CD4-positive, alpha-beta T cell (primary cell): ENCODE measurements at regions not wholly inside any gene's neighbourhood (a gene's known extent, or its start where the extent isn't known, plus 50 kb on each side); places are given as distances from the start of the nearest gene placed in this dataset.

Experiments
- ATAC-seq: fragments of 200-7000 bp; cut with Tn5 transposase; one replicate; pipeline ENCODE4 v1.10.0; 2022; ENCODE audit warnings: mild to moderate bottlenecking; ENCODE audit not compliant: poor library complexity
- CTCF ChIA-PET: fragments of 350-600 bp; sonication (Branson Sonifier 250); formaldehyde crosslinking; loops from one replicate; lab custom pipeline; 2021; ENCODE audit warnings: antibody characterized with exemption, inconsistent platforms; lab: Charles Lee
- POLR2A ChIA-PET: fragments of 350-600 bp; sonication (Branson Sonifier 250); formaldehyde crosslinking; loops from one replicate; lab custom pipeline; 2021; ENCODE audit warnings: antibody characterized with exemption, inconsistent platforms; lab: Charles Lee
- DNase-seq, 14 experiments: peaks; one replicate each; pipeline ENCODE4 v3.0.0-alpha.2; 2013 to 2020; ENCODE audit warnings: mixed read lengths in 2 of 14
- H3K27ac ChIP-seq, 2 donors: one replicate each; pipeline versions ENCODE4 v1.5.1 to v1.7.0; 2013; ENCODE audit warnings: low read length in 2 of 2, low read depth in 1 of 2, mild to moderate bottlenecking in 1 of 2
- H3K27me3 ChIP-seq, 2 experiments: 1 replicate in 1 of 2; 2 replicates in 1 of 2; pipeline versions ENCODE4 v1.6.1 to v1.7.0; 2013; ENCODE audit warnings: low read length in 2 of 2, control low read depth in 1 of 2, mild to moderate bottlenecking in 1 of 2, moderate library complexity in 1 of 2; ENCODE audit not compliant: insufficient read depth in 2 of 2, control insufficient read depth in 1 of 2
- H3K36me3 ChIP-seq: one replicate; pipeline ENCODE4 v1.6.1; 2013; ENCODE audit warnings: low read length, control low read depth; ENCODE audit not compliant: insufficient read depth
- H3K4me1 ChIP-seq: one replicate; pipeline ENCODE4 v1.6.1; 2013; ENCODE audit warnings: low read length, control low read depth; ENCODE audit not compliant: insufficient read depth
- H3K4me3 ChIP-seq: one replicate; pipeline ENCODE4 v1.5.1; 2013; ENCODE audit warnings: mild to moderate bottlenecking, low read length, moderate library complexity
- H3K9me3 ChIP-seq, 2 experiments: 1 replicate in 1 of 2; 2 replicates in 1 of 2; pipeline versions ENCODE4 v1.6.1 to v1.7.0; 2013; ENCODE audit warnings: low read length in 2 of 2, mild to moderate bottlenecking in 2 of 2, control low read depth in 1 of 2, moderate library complexity in 1 of 2; ENCODE audit not compliant: control insufficient read depth in 1 of 2, insufficient read depth in 1 of 2
- H3K27ac Mint-ChIP-seq: one replicate; pipeline ENCODE4 v1.8.0; 2020; ENCODE audit warnings: mixed read lengths
- H3K27me3 Mint-ChIP-seq: one replicate; pipeline ENCODE4 v1.8.0; 2021; ENCODE audit warnings: mixed read lengths
- H3K36me3 Mint-ChIP-seq: one replicate; pipeline ENCODE4 v1.8.0; 2021; ENCODE audit warnings: low read depth, mixed read lengths
- H3K4me1 Mint-ChIP-seq: one replicate; pipeline ENCODE4 v1.8.0; 2021; ENCODE audit warnings: low read depth, mixed read lengths
- H3K4me3 Mint-ChIP-seq: one replicate; pipeline ENCODE4 v1.8.0; 2020; ENCODE audit warnings: mild to moderate bottlenecking, mixed read lengths
- H3K9me3 Mint-ChIP-seq: one replicate; pipeline ENCODE4 v1.8.0; 2020; ENCODE audit warnings: mixed read lengths
- CTCF ChIP-seq: fragments of 200-600 bp; IDR thresholded peaks from one replicate; pipeline ENCODE4 v1.8.0; 2022; ENCODE audit warnings: antibody characterized with exemption, mild to moderate bottlenecking
- intact Hi-C, 2 experiments: fragments of 100-400 bp; cut with DNase I in 1 of 2; cut with micrococcal nuclease in 1 of 2; formaldehyde crosslinking; loops; one replicate each; pipeline versions ENCODE4 v1.15.1 to v1.9.0; 2023 to 2025; cut with DNase I, micrococcal nuclease

GRCh38 chr4:137206781-137207180 lies 325.5 kb downstream of the PCDH18 start:
- H3K27me3 Mint-ChIP-seq = no peaks in the 10 kb centered on the region
- H3K4me1 Mint-ChIP-seq = no peaks in the 10 kb centered on the region
- H3K27ac Mint-ChIP-seq = no peak overlapping the region
- ChIA-PET CTCF (no interaction called here), POLR2A (no interaction called here)
- TF ChIP-seq CTCF = no peak
- Histone ChIP-seq H3K4me3 (no peak overlapping the region), H3K4me1 (no peaks in the 10 kb centered on the region), H3K27me3 (no peaks in the 10 kb centered on the region), H3K9me3 (no peaks in the 10 kb centered on the region), H3K36me3 (no peaks in the 10 kb centered on the region), H3K27ac (no peak overlapping the region)
- H3K9me3 Mint-ChIP-seq = peaks cover 8% of the 10 kb centered on the region
- no peaks in the 10 kb centered on the region for H3K36me3 Mint-ChIP-seq
- DNase-seq = no peak
- intact Hi-C loops = no loop called here
- no peak overlapping the region for H3K4me3 Mint-ChIP-seq
- no peak for ATAC-seq

- intact Hi-C loops = no loop called here
- H3K4me3 Mint-ChIP-seq = no peak overlapping the region
- no peaks in the 10 kb centered on the region for H3K4me1 Mint-ChIP-seq
- no peaks in the 10 kb centered on the region for H3K36me3 Mint-ChIP-seq
- no peak for DNase-seq
- peaks cover 0 to 7% of the 10 kb centered on the region in 2 experiments for H3K9me3 ChIP-seq
- no peaks in the 10 kb centered on the region for H3K27me3 Mint-ChIP-seq
- no peaks in the 10 kb centered on the region for H3K36me3 ChIP-seq
- POLR2A ChIA-PET = no interaction called here
- H3K9me3 Mint-ChIP-seq = peaks cover 4% of the 10 kb centered on the region
- no peak for ATAC-seq
- H3K27ac Mint-ChIP-seq = no peak overlapping the region
- H3K4me3 ChIP-seq = no peak overlapping the region
- no peak overlapping the region for H3K27ac ChIP-seq
- H3K27me3 ChIP-seq = no peaks in the 10 kb centered on the region
- no peaks in the 10 kb centered on the region for H3K4me1 ChIP-seq
- CTCF ChIA-PET = interaction anchor here (0.6 kb wide), 1 partner anchor 111 kb away, joined by 3 read pairs; no protein-coding TSS in a partner anchor
- TF ChIP-seq CTCF = no peak
Observed at GRCh38 chr4:137203601-137204000, 328.7 kb downstream of the PCDH18 start.

- Histone ChIP-seq H3K36me3 (no peaks in the 10 kb centered on the region), H3K9me3 (peaks cover 0 to 7% of the 10 kb centered on the region in 2 experiments), H3K4me1 (no peaks in the 10 kb centered on the region), H3K27ac (no peak overlapping the region), H3K4me3 (no peak overlapping the region), H3K27me3 (no peaks in the 10 kb centered on the region)
- DNase-seq (no peak), ATAC-seq (no peak)
- Mint-ChIP-seq H3K27ac (no peak overlapping the region), H3K27me3 (no peaks in the 10 kb centered on the region), H3K4me1 (no peaks in the 10 kb centered on the region), H3K36me3 (no peaks in the 10 kb centered on the region), H3K4me3 (no peak overlapping the region), H3K9me3 (peaks cover 6% of the 10 kb centered on the region)
- POLR2A ChIA-PET = no interaction called here
- intact Hi-C loops = no loop called here
- no peak for TF ChIP-seq CTCF
- CTCF ChIA-PET = no interaction called here
Observed at GRCh38 chr4:137200322-137200721, 332.0 kb downstream of the PCDH18 start.
